Erythroblast (primary cell): ENCODE measurements at regions not wholly inside any gene's neighbourhood (a gene's known extent, or its start where the extent isn't known, plus 50 kb on each side); places are given as distances from the start of the nearest gene placed in this dataset.

Experiments
- GATA1 ChIP-seq: IDR thresholded peaks from 2 replicates; pipeline ENCODE4 v1.6.1; 2011; ENCODE audit warnings: low read depth, mild to moderate bottlenecking, control low read depth, low read length, moderate library complexity
- POLR2A ChIP-seq: IDR thresholded peaks from 2 replicates; pipeline ENCODE4 v1.6.1; 2011; ENCODE audit warnings: mild to moderate bottlenecking, low read length

- TF ChIP-seq POLR2A, result no peak
- TF ChIP-seq GATA1, result no peak
Measured at GRCh38 chr17:65393514-65393913, 167.9 kb downstream of the AXIN2 start.
